ENCODE measurements at regions not wholly inside any gene's neighbourhood (a gene's known extent, or its start where the extent isn't known, plus 50 kb on each side); places are given as distances from the start of the nearest gene placed in this dataset.

DNA sequence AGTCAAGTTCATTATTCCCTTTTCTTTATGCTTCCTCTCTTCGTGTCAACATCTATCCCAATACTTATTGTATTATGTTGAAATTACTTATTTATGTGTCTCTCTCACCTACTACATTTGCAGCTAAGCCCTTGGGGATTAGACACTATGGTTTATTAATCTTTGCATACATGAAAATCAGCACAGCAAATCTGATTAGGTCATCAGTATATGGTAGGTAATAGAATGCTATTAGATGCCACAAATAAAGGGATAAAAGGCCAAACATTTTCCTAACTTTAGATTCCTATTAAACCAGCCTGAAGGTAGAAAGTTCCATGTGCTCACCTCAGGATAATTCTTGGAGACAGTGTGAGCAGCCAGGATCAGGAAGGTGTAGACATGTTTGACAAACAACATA is 490.1 kb upstream of the MPDZ start:
- no peaks in the 10 kb centered on the region for H3K27me3 ChIP-seq (ENCODE audit: control insufficient read depth, insufficient read depth, low read length)
- H3K36me3 ChIP-seq (ENCODE audit: control insufficient read depth, insufficient read depth, low read length) = no peaks in the 10 kb centered on the region
- TF ChIP-seq, protein P1, sequence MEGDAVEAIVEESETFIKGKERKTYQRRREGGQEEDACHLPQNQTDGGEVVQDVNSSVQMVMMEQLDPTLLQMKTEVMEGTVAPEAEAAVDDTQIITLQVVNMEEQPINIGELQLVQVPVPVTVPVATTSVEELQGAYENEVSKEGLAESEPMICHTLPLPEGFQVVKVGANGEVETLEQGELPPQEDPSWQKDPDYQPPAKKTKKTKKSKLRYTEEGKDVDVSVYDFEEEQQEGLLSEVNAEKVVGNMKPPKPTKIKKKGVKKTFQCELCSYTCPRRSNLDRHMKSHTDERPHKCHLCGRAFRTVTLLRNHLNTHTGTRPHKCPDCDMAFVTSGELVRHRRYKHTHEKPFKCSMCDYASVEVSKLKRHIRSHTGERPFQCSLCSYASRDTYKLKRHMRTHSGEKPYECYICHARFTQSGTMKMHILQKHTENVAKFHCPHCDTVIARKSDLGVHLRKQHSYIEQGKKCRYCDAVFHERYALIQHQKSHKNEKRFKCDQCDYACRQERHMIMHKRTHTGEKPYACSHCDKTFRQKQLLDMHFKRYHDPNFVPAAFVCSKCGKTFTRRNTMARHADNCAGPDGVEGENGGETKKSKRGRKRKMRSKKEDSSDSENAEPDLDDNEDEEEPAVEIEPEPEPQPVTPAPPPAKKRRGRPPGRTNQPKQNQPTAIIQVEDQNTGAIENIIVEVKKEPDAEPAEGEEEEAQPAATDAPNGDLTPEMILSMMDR (IDR thresholded peaks at IDR 0.05; ENCODE audit: insufficient read depth, low read length, poor library complexity, severe bottlenecking) = no peak
- no peak overlapping the region for H3K4me3 ChIP-seq (ENCODE audit: low read depth, low read length)
- DNase-seq (ENCODE audit: low read depth) = no peak

DNA sequence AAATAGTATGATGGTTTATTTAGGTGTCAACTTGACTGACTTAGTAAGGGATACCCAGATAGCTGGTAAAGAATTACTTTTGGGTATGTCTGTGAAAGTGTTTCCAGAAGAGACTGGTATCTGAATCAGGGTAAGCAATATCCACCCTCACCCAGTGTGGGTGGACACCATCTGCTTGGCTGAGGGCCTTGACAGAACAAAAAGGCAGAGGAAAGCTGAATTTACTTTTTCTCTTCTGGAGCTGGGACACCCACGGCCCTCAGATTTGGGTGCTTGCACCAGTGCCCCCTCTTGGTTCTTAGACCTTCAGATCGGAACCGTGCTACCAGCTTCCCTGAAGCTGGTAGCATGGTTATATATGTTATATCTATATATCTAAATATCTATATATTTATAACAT is 489.5 kb upstream of the MPDZ start:
- TF ChIP-seq, protein P1 (IDR thresholded peaks at IDR 0.05; ENCODE audit: insufficient read depth, low read length, poor library complexity, severe bottlenecking) = no peak
- H3K4me3 ChIP-seq (ENCODE audit: low read depth, low read length) = no peak overlapping the region
- no peak for DNase-seq (ENCODE audit: low read depth)
- no peaks in the 10 kb centered on the region for H3K36me3 ChIP-seq (ENCODE audit: control insufficient read depth, insufficient read depth, low read length)
- H3K27me3 ChIP-seq (ENCODE audit: control insufficient read depth, insufficient read depth, low read length) = no peaks in the 10 kb centered on the region

DNA sequence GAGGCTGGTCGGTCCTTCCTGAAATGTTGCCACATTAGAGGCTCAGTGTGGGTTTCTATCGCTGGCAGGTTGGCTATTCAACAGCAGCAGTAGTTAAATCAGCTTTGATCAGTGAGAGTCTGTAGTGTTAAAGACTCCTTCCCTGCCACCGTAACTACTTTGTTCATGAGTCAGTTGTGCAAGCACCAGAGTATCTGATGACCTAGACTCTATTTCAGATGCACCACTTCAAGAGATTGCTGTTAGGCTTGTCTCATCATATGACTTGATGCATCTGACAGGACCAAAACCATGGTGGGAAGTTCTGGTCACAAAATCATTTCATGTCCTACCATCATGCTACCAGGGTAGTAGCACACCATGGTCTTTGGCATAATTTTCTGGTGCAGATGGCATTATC is 482.7 kb upstream of the MPDZ start:
- no peak overlapping the region for H3K4me3 ChIP-seq (ENCODE audit: low read depth, low read length)
- TF ChIP-seq, protein P1 (IDR thresholded peaks at IDR 0.05; ENCODE audit: insufficient read depth, low read length, poor library complexity, severe bottlenecking) = no peak
- no peaks in the 10 kb centered on the region for H3K36me3 ChIP-seq (ENCODE audit: control insufficient read depth, insufficient read depth, low read length)
- DNase-seq (ENCODE audit: low read depth) = no peak
- peaks cover 2% of the 10 kb centered on the region for H3K27me3 ChIP-seq (ENCODE audit: control insufficient read depth, insufficient read depth, low read length)

DNA sequence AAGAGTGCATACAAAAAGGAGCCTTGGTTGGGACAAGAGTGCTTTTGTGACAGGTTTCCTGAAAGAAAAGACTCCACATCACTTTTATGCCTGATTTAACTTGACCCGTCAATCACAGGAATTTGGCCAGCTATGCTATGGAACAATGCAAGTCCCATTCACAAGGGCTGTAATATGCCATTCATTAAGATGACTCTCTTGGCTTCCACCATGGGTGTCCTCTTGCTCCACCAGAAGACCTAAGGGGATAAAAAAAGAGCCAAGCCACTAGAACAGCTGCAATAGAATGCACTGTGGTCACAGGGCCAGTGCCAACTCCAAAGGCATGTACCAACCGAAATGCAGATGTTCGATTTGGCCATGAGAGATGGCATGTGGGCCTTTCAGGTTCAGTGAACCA is 480.1 kb upstream of the MPDZ start:
- Histone ChIP-seq H3K27me3 (ENCODE audit: control insufficient read depth, insufficient read depth, low read length) (peaks cover 2% of the 10 kb centered on the region), H3K4me3 (ENCODE audit: low read depth, low read length) (no peak overlapping the region), H3K36me3 (ENCODE audit: control insufficient read depth, insufficient read depth, low read length) (no peaks in the 10 kb centered on the region)
- DNase-seq (ENCODE audit: low read depth) = no peak
- TF ChIP-seq, protein P1 (IDR thresholded peaks at IDR 0.05; ENCODE audit: insufficient read depth, low read length, poor library complexity, severe bottlenecking) = no peak

DNA sequence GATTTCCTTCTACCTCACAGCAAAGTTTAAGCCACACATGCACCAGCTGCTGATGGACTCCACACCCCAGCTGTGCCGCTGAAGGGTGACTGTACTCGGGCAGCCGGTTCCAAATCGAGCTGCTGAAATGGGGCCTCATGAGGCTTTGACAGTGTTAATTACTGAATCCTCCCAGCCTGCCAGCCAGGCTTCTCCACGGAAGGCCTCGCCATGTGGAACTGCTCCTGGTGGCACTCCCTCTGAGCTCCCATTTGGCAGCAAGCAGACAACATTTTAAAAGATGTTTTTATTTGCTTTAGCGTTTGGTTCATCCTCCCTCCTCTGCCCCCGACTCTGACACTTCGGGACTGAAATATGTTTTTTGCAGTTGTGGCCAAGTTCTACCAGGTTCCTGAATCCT is 479.4 kb upstream of the MPDZ start:
- no peak for DNase-seq (ENCODE audit: low read depth)
- H3K27me3 ChIP-seq (ENCODE audit: control insufficient read depth, insufficient read depth, low read length) = peaks cover 2% of the 10 kb centered on the region
- TF ChIP-seq, protein P1 (IDR thresholded peaks at IDR 0.05; ENCODE audit: insufficient read depth, low read length, poor library complexity, severe bottlenecking) = no peak
- no peak overlapping the region for H3K4me3 ChIP-seq (ENCODE audit: low read depth, low read length)
- H3K36me3 ChIP-seq (ENCODE audit: control insufficient read depth, insufficient read depth, low read length) = no peaks in the 10 kb centered on the region

DNA sequence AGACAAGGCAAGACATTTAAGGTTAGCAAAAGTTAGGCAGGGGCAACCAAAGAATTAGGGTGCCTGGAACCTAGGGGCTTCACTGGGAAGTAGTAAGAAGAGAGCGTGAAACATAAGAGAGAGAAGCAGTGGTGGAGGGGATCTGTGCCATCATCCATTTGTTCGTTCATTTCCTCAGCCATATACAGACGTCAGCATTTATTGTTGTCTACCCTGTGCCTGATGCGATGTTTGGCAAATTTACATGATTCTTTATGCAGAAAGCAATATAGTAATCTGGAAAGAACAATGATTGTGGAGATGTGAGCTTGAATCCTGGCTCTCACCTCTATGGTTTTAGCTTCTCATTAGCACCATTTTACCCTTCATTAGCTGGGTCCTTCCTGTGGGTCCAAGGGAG is 477.5 kb upstream of the MPDZ start:
- Histone ChIP-seq H3K36me3 (ENCODE audit: control insufficient read depth, insufficient read depth, low read length) (no peaks in the 10 kb centered on the region), H3K27me3 (ENCODE audit: control insufficient read depth, insufficient read depth, low read length) (peaks cover 2% of the 10 kb centered on the region), H3K4me3 (ENCODE audit: low read depth, low read length) (no peak overlapping the region)
- TF ChIP-seq, protein P1 (IDR thresholded peaks at IDR 0.05; ENCODE audit: insufficient read depth, low read length, poor library complexity, severe bottlenecking) = no peak
- no peak for DNase-seq (ENCODE audit: low read depth)

Measured in kidney epithelial cell (primary cell).